ENCODE measurements at regions not wholly inside any gene's neighbourhood (a gene's known extent, or its start where the extent isn't known, plus 50 kb on each side); places are given as distances from the start of the nearest gene placed in this dataset.

DNA sequence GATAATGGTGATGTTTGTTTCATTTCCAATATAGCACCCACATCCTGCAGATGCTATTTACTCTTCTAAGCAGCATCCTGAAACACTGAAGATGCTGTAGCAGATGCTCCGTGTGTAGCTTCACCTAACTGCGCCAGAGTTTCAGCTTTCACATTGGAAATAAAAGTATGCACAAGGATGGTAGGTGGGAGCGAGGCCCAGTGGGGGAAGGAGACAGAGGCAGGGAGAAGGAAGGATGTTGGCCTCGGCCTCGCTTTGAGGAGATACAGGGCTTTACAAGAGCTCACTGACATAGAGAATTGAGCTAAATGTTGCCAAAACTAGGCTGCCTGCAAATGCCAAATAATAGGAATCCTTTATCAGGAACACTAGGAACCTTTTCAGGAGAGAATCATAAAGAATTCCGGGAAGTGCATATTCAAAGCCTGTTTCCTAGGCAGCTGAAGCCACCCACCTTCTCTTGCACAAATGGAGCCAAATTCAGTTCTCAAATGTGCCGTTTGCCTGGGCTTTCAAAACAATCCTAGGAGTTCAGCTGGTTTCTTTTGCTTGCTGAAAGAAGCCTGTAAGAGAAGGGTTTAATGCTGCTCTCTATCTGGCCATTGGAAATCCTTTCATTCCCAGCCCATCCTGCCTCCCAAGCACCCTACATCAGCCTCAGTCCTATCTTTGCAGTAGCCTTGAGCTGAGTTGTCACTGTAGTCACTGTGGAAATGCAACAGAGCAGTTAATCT lies 135.4 kb upstream of the ATP1B1 start:
- Histone ChIP-seq H3K27ac (no peak overlapping the region), H3K27me3 (replicated peaks) (no peaks in the 10 kb centered on the region), H3K36me3 (replicated peaks) (no peaks in the 10 kb centered on the region), H3K4me3 (ENCODE audit: low read depth, low read length) (no peak overlapping the region)
- no peak for DNase-seq
- in situ Hi-C loops (cut with HindIII; ENCODE audit: low pct_ligation_motif_present, low sequenced_read_pairs), result no loop called here
- TF ChIP-seq, protein P1, sequence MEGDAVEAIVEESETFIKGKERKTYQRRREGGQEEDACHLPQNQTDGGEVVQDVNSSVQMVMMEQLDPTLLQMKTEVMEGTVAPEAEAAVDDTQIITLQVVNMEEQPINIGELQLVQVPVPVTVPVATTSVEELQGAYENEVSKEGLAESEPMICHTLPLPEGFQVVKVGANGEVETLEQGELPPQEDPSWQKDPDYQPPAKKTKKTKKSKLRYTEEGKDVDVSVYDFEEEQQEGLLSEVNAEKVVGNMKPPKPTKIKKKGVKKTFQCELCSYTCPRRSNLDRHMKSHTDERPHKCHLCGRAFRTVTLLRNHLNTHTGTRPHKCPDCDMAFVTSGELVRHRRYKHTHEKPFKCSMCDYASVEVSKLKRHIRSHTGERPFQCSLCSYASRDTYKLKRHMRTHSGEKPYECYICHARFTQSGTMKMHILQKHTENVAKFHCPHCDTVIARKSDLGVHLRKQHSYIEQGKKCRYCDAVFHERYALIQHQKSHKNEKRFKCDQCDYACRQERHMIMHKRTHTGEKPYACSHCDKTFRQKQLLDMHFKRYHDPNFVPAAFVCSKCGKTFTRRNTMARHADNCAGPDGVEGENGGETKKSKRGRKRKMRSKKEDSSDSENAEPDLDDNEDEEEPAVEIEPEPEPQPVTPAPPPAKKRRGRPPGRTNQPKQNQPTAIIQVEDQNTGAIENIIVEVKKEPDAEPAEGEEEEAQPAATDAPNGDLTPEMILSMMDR (IDR thresholded peaks at IDR 0.05; ENCODE audit: low read depth, low read length, missing control alignments), result no peak

DNA sequence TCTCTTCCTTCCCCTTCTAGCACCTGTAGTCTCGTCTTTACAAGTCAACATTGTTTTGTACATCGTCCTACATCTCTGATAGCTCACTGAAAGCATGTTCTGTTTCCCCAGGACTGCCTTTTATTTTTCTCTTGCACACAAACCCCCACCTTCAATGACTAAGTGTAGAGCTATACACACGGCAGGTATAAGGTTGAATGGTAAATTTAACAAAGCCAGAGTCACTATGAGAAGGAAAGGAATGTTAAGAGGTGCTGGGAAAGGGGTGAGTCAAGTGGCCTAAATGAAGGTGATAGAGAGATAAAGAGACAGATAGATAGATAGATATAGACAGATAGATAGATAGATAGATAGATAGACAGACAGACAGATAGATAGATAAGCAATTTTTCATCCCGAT lies 134.3 kb upstream of the ATP1B1 start:
- Histone ChIP-seq H3K4me3 (ENCODE audit: low read depth, low read length) (no peak overlapping the region), H3K36me3 (replicated peaks) (no peaks in the 10 kb centered on the region), H3K27ac (no peak overlapping the region), H3K27me3 (replicated peaks) (no peaks in the 10 kb centered on the region)
- in situ Hi-C loops (cut with HindIII; ENCODE audit: low pct_ligation_motif_present, low sequenced_read_pairs), result no loop called here
- DNase-seq, result no peak
- TF ChIP-seq, protein P1 (IDR thresholded peaks at IDR 0.05; ENCODE audit: low read depth, low read length, missing control alignments), result no peak

DNA sequence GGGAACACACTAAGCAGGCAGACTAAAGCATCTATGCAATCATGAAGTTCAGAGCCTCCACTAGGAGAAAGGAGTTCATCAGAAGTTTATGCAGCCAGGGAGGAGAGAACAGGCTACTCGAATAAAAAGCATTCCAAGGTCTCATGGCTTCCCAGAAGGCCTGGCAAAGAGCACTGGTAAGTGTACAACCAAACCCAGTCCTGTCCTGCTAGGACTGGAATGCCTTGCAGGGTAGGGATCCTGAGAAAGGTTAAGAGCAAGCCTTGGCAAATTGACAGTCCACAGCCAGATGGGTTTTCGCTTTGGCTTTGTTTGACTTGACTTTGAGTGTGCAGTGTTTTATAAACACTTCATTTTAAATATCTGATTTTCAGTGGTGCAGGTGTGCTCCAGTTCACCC lies 133.6 kb upstream of the ATP1B1 start:
- no peaks in the 10 kb centered on the region for H3K36me3 ChIP-seq (replicated peaks)
- no peak for DNase-seq
- no peak overlapping the region for H3K27ac ChIP-seq
- H3K27me3 ChIP-seq (replicated peaks), result no peaks in the 10 kb centered on the region
- in situ Hi-C loops (cut with HindIII; ENCODE audit: low pct_ligation_motif_present, low sequenced_read_pairs), result no loop called here
- TF ChIP-seq, protein P1 (IDR thresholded peaks at IDR 0.05; ENCODE audit: low read depth, low read length, missing control alignments), result no peak
- no peak overlapping the region for H3K4me3 ChIP-seq (ENCODE audit: low read depth, low read length)

DNA sequence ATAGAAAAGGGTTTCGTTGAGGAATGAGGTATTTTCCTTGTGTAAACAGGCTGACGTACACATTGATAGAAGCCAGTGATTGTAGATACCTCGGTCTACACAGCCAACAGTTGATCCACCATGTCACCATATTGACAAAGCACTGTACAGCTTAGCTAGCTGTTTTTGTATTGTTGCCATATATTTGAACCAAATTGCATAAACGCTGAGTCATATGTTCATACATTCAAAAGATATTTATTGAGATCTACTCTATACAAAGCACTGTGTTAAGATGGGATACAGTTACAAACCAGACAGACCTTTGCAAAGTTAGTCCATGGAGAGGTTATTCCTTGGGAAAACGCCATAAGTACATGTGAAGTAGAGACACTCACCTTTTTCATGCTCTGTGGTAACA lies 132.4 kb upstream of the ATP1B1 start:
- TF ChIP-seq, protein P1 (IDR thresholded peaks at IDR 0.05; ENCODE audit: low read depth, low read length, missing control alignments), result no peak
- Histone ChIP-seq H3K36me3 (replicated peaks) (no peaks in the 10 kb centered on the region), H3K4me3 (ENCODE audit: low read depth, low read length) (no peak overlapping the region), H3K27me3 (replicated peaks) (no peaks in the 10 kb centered on the region), H3K27ac (no peak overlapping the region)
- in situ Hi-C loops (cut with HindIII; ENCODE audit: low pct_ligation_motif_present, low sequenced_read_pairs), result no loop called here
- no peak for DNase-seq

DNA sequence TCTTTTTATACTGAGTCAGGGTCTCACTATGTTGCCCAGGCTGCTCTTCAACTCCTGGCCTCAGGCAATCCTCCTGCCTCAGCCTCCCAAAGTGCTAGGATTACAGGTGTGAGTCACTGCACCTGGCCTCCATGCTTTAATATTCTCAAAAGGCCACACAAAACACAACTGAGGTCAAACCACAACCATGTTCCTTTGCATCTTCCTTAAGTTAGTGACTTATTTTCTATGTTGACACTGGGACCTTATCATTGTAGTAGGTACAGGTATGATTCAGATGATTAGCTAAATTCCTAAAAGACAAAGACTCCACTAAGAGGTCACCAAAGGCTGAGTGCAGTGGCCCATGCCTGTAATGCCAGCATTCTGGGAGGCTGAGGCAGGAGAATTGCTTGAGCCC lies 131.9 kb upstream of the ATP1B1 start:
- no peak overlapping the region for H3K27ac ChIP-seq
- in situ Hi-C loops (cut with HindIII; ENCODE audit: low pct_ligation_motif_present, low sequenced_read_pairs), result no loop called here
- no peak overlapping the region for H3K4me3 ChIP-seq (ENCODE audit: low read depth, low read length)
- TF ChIP-seq, protein P1 (IDR thresholded peaks at IDR 0.05; ENCODE audit: low read depth, low read length, missing control alignments), result no peak
- no peak for DNase-seq
- H3K36me3 ChIP-seq (replicated peaks), result no peaks in the 10 kb centered on the region
- H3K27me3 ChIP-seq (replicated peaks), result no peaks in the 10 kb centered on the region

DNA sequence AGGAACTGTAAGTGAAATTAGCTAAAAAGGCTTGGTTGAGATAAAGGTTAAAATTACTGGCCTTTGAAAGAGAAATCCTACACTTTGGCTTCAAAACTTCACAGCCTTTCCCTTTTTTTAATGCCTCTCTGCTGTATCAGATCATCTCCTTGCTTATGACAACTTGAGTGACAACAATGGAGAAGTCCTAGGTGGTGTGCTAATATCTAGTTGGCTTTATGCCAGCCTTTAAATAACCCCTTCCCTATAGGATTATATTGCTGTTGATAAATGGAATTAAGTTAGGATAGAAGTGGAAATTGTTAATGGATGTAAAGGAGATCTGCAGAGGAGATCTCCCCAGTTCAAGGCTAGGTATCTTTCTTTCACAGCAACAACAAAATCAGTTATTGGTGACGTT lies 130.2 kb upstream of the ATP1B1 start:
- in situ Hi-C loops (cut with HindIII; ENCODE audit: low pct_ligation_motif_present, low sequenced_read_pairs), result no loop called here
- no peaks in the 10 kb centered on the region for H3K36me3 ChIP-seq (replicated peaks)
- H3K4me3 ChIP-seq (ENCODE audit: low read depth, low read length), result no peak overlapping the region
- DNase-seq, result no peak
- no peak overlapping the region for H3K27ac ChIP-seq
- TF ChIP-seq, protein P1 (IDR thresholded peaks at IDR 0.05; ENCODE audit: low read depth, low read length, missing control alignments), result no peak
- no peaks in the 10 kb centered on the region for H3K27me3 ChIP-seq (replicated peaks)

Data from brain microvascular endothelial cell (primary cell).